H9 (cell line): ENCODE measurements at regions not wholly inside any gene's neighbourhood (a gene's known extent, or its start where the extent isn't known, plus 50 kb on each side); places are given as distances from the start of the nearest gene placed in this dataset.
"Not testable (repeated sequence)": the region's sequence is repeated elsewhere in the genome, so short reads cannot be mapped to it uniquely, and the experiment has no call there.

ENCODE experiments used
- DNase-seq: peaks from one replicate; pipeline ENCODE4 v3.0.0-alpha.2; 2017
- H2AFZ ChIP-seq: one replicate; pipeline ENCODE4 v1.6.1; 2013; ENCODE audit warnings: mild to moderate bottlenecking, low read length, control low read depth, moderate library complexity
- H2AK5ac ChIP-seq: 2 replicates; pipeline ENCODE4 v1.6.1; 2013; ENCODE audit warnings: low read length, control low read depth, mixed read lengths; ENCODE audit not compliant: insufficient read length
- H2BK120ac ChIP-seq: one replicate; pipeline ENCODE4 v1.6.1; 2013; ENCODE audit warnings: low read depth, mild to moderate bottlenecking, low read length, control low read depth, inconsistent platforms; ENCODE audit not compliant: poor library complexity, severe bottlenecking
- H2BK12ac ChIP-seq: 2 replicates; pipeline ENCODE4 v1.6.1; 2013; ENCODE audit warnings: low read length, control low read depth, mixed read lengths, low read depth; ENCODE audit not compliant: insufficient read length
- H2BK15ac ChIP-seq: 2 replicates; pipeline ENCODE4 v1.6.1; 2013; ENCODE audit warnings: low read depth, low read length, control low read depth
- H2BK20ac ChIP-seq: one replicate; pipeline ENCODE4 v1.6.1; 2013; ENCODE audit warnings: low read depth, mild to moderate bottlenecking, low read length, control low read depth, inconsistent platforms; ENCODE audit not compliant: poor library complexity, severe bottlenecking
- H2BK5ac ChIP-seq: 2 replicates; pipeline ENCODE4 v1.6.1; 2013; ENCODE audit warnings: low read length, control low read depth, mixed read lengths; ENCODE audit not compliant: insufficient read length
- H3K14ac ChIP-seq: 2 replicates; pipeline ENCODE4 v1.6.1; 2013; ENCODE audit warnings: low read length, control low read depth; ENCODE audit not compliant: insufficient read depth
- H3K18ac ChIP-seq: 2 replicates; pipeline ENCODE4 v1.6.1; 2013; ENCODE audit warnings: low read depth, mild to moderate bottlenecking, mixed read lengths, low read length, control low read depth; ENCODE audit not compliant: insufficient read length
- H3K23ac ChIP-seq: 2 replicates; pipeline ENCODE4 v1.6.1; 2013; ENCODE audit warnings: low read length, control low read depth, mixed read lengths, low read depth; ENCODE audit not compliant: insufficient read length
- H3K23me2 ChIP-seq: 2 replicates; pipeline ENCODE4 v1.6.1; 2013; ENCODE audit warnings: low read depth, mild to moderate bottlenecking, mixed read lengths, low read length, control low read depth; ENCODE audit not compliant: insufficient read length, poor library complexity, severe bottlenecking
- H3K27ac ChIP-seq: 2 replicates; pipeline ENCODE4 v1.5.1; 2013; ENCODE audit warnings: low read length, control low read depth, mixed read lengths, low read depth; ENCODE audit not compliant: insufficient read length
- H3K27me3 ChIP-seq: 2 replicates; pipeline ENCODE4 v1.6.1; 2013; ENCODE audit warnings: low read length, control low read depth, inconsistent platforms; ENCODE audit not compliant: insufficient read depth
- H3K4ac ChIP-seq: 2 replicates; pipeline ENCODE4 v1.6.1; 2013; ENCODE audit warnings: low read depth, mild to moderate bottlenecking, control low read depth, inconsistent platforms, low read length, moderate library complexity
- H3K4me1 ChIP-seq: 2 replicates; pipeline ENCODE4 v1.6.1; 2013; ENCODE audit warnings: low read length, control low read depth, inconsistent platforms; ENCODE audit not compliant: insufficient read depth
- H3K4me2 ChIP-seq: 2 replicates; pipeline ENCODE4 v1.6.1; 2013; ENCODE audit warnings: low read length, control low read depth, mixed read lengths; ENCODE audit not compliant: insufficient read length, insufficient read depth
- H3K56ac ChIP-seq: 2 replicates; pipeline ENCODE4 v1.6.1; 2013; ENCODE audit warnings: low read depth, mild to moderate bottlenecking, mixed read lengths, low read length, control low read depth; ENCODE audit not compliant: insufficient read length
- H3K79me1 ChIP-seq: 2 replicates; pipeline ENCODE4 v1.6.1; 2013; ENCODE audit warnings: low read depth, mild to moderate bottlenecking, moderate library complexity, low read length, control low read depth, inconsistent platforms; ENCODE audit not compliant: insufficient read depth, poor library complexity, severe bottlenecking
- H3K79me2 ChIP-seq: 2 replicates; pipeline ENCODE4 v1.6.1; 2013; ENCODE audit warnings: low read length, control low read depth, inconsistent platforms; ENCODE audit not compliant: insufficient read depth
- H3K9ac ChIP-seq: 2 replicates; pipeline ENCODE4 v1.6.1; 2013; ENCODE audit warnings: low read length, control low read depth, mixed read lengths; ENCODE audit not compliant: insufficient read length; ENCODE audit errors: extremely low read depth
- H3K9me3 ChIP-seq: one replicate; pipeline ENCODE4 v1.6.1; 2013; ENCODE audit warnings: low read depth, low read length, inconsistent platforms; ENCODE audit not compliant: control insufficient read depth
- H3T11ph ChIP-seq: one replicate; pipeline ENCODE4 v1.6.1; 2013; ENCODE audit warnings: mild to moderate bottlenecking, low read length, control low read depth, inconsistent platforms
- H4K20me1 ChIP-seq: one replicate; pipeline ENCODE4 v1.6.1; 2013; ENCODE audit not compliant: control insufficient read depth, insufficient read length, insufficient read depth
- H4K5ac ChIP-seq: 2 replicates; pipeline ENCODE4 v1.6.1; 2013; ENCODE audit warnings: low read depth, mild to moderate bottlenecking, mixed read lengths, low read length, control low read depth; ENCODE audit not compliant: insufficient read length
- H4K8ac ChIP-seq: replicated peaks from 2 replicates; pipeline ENCODE4 v1.6.1; 2013; ENCODE audit warnings: low read length, control low read depth, mixed read lengths, low read depth; ENCODE audit not compliant: insufficient read length
- H4K91ac ChIP-seq: 2 replicates; pipeline ENCODE4 v1.6.1; 2013; ENCODE audit warnings: low read depth, mild to moderate bottlenecking, moderate library complexity, mixed read lengths, low read length, control low read depth; ENCODE audit not compliant: insufficient read length
- H3K27ac Mint-ChIP-seq, 3 experiments: 2 replicates in 2 of 3; 3 replicates in 1 of 3; pipeline ENCODE4 v1.8.0; 2020 to 2021; ENCODE audit warnings: mixed read lengths in 3 of 3, mild to moderate bottlenecking in 1 of 3, moderate library complexity in 1 of 3
- H3K27me3 Mint-ChIP-seq: 2 replicates; pipeline ENCODE4 v1.8.0; 2021; ENCODE audit warnings: low read depth, mild to moderate bottlenecking, moderate library complexity, mixed read lengths
- H3K36me3 Mint-ChIP-seq, 3 experiments: 2 replicates in 2 of 3; 3 replicates in 1 of 3; pipeline ENCODE4 v1.8.0; 2020 to 2021; ENCODE audit warnings: low read depth in 3 of 3, mixed read lengths in 3 of 3; ENCODE audit not compliant: insufficient read depth in 1 of 3
- H3K4me1 Mint-ChIP-seq, 2 experiments: 2 replicates each; pipeline ENCODE4 v1.8.0; 2020; ENCODE audit warnings: mixed read lengths in 2 of 2
- H3K4me3 Mint-ChIP-seq, 2 experiments: 2 replicates in 1 of 2; 3 replicates in 1 of 2; pipeline ENCODE4 v1.8.0; 2020 to 2021; ENCODE audit warnings: mild to moderate bottlenecking in 2 of 2, mixed read lengths in 2 of 2, moderate library complexity in 1 of 2
- H3K9me3 Mint-ChIP-seq, 2 experiments: 2 replicates in 1 of 2; 3 replicates in 1 of 2; pipeline ENCODE4 v1.8.0; 2020; ENCODE audit warnings: mild to moderate bottlenecking in 2 of 2, mixed read lengths in 2 of 2, moderate library complexity in 1 of 2
- WGBS: extraction: QIAGEN DNeasy Blood & Tissue Kit; methylation state at CpG from one replicate; pipeline ENCODE4 v1.1.7; 2013; ENCODE audit warnings: missing lambda C conversion rate, low lambda C conversion rate, mixed read lengths; ENCODE audit not compliant: insufficient read length; ENCODE audit errors: extremely low coverage; 5-methylcytosine and 5-hydroxymethylcytosine counted together
- TF ChIP-seq, protein P1 (sequence below): fragments of 200-600 bp; sonication (generic); conservative IDR thresholded peaks from 3 replicates; pipeline ENCODE4 v1.8.0; 2021; ENCODE audit warnings: antibody characterized with exemption, mild to moderate bottlenecking

- Histone ChIP-seq H3K79me2 (no peaks in the 10 kb centered on the region), H3K4me1 (no peaks in the 10 kb centered on the region; the same call in 1 of the 2 replicates), H2BK15ac (no peak overlapping the region), H3K23ac (no peak overlapping the region), H2AK5ac (no peak overlapping the region), H3K27me3 (no peaks in the 10 kb centered on the region), H2BK120ac (no peak overlapping the region), H3K27ac (no peak overlapping the region), H3K9ac (no peak overlapping the region), H4K8ac (no peak overlapping the region), H3K18ac (no peak overlapping the region), H4K20me1 (no peaks in the 10 kb centered on the region), H3K23me2 (no peaks in the 10 kb centered on the region), H3T11ph (no peak overlapping the region), H3K79me1 (no peaks in the 10 kb centered on the region), H4K91ac (no peak overlapping the region), H2AFZ (no peak overlapping the region), H2BK5ac (no peak overlapping the region), H4K5ac (no peak overlapping the region), H3K14ac (no peak overlapping the region), H3K9me3 (peaks cover 5% of the 10 kb centered on the region), H3K4me2 (no peak overlapping the region), H2BK20ac (no peak overlapping the region), H2BK12ac (no peak overlapping the region), H3K56ac (no peak overlapping the region), H3K4ac (no peak overlapping the region)
- H3K27me3 Mint-ChIP-seq = peaks cover 22% of the 10 kb centered on the region
- TF ChIP-seq, protein P1, sequence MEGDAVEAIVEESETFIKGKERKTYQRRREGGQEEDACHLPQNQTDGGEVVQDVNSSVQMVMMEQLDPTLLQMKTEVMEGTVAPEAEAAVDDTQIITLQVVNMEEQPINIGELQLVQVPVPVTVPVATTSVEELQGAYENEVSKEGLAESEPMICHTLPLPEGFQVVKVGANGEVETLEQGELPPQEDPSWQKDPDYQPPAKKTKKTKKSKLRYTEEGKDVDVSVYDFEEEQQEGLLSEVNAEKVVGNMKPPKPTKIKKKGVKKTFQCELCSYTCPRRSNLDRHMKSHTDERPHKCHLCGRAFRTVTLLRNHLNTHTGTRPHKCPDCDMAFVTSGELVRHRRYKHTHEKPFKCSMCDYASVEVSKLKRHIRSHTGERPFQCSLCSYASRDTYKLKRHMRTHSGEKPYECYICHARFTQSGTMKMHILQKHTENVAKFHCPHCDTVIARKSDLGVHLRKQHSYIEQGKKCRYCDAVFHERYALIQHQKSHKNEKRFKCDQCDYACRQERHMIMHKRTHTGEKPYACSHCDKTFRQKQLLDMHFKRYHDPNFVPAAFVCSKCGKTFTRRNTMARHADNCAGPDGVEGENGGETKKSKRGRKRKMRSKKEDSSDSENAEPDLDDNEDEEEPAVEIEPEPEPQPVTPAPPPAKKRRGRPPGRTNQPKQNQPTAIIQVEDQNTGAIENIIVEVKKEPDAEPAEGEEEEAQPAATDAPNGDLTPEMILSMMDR = no peak
- no peak overlapping the region for H3K27ac Mint-ChIP-seq
- H3K4me1 Mint-ChIP-seq = peaks cover 9 to 12% of the 10 kb centered on the region in 2 experiments
- peaks cover 18 to 24% (median 21%) of the 10 kb centered on the region in 3 experiments for H3K36me3 Mint-ChIP-seq
- WGBS = no CpG with 5 or more reads among the region's 1 CpG
- DNase-seq = no peak
- peaks cover 28 to 30% of the 10 kb centered on the region in 2 experiments for H3K9me3 Mint-ChIP-seq
- no peak overlapping the region for H3K4me3 Mint-ChIP-seq
Measured at GRCh38 chr1:229133811-229134210, 137.1 kb upstream of the RAB4A start.

DNA sequence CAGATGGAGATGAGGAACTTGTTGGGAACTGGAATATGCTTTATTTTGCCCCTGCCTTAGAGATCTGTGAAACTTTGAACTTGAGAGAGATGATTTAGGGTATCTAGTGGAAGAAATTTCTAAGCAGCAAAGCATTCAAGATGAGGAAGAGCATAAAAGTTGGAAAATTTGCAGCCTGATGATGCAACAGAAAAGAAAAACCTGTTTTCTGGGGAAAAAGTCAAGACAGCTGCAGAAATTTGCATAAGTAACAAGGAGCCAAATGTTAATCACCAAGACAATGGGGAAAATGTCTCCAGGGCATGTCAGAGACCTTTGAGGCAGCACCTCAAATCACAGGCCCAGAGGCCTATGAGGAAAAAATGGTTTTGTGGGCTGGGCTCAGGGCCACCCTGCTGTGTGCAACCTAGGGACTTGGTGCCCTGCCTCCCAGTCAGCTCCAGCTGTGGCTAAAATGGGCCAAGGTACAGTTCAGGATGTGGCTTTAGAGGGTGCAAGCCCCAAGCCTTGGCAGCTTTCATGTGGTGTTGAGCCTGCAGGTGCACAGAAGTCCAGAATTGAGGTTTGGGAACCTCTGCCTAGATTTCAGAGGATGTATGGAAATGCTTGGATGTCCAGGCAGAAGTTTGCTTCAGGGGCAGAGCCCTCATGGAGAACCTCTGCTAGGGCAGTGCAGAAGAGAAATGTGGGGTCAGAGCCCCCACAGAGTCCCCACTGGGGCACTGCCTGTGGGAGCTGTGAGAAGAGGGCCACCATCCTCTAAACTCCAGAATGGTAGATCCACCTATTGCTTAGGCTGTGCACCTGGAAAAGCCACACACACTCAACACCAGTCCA lies 136.3 kb upstream of the RAB4A start:
- Mint-ChIP-seq H3K4me1 (peaks cover 9 to 11% of the 10 kb centered on the region in 2 experiments), H3K27me3 (peaks cover 22% of the 10 kb centered on the region), H3K9me3 (peaks cover 28 to 30% of the 10 kb centered on the region in 2 experiments), H3K36me3 (peaks cover 18 to 24% (median 21%) of the 10 kb centered on the region in 3 experiments)
- not testable (repeated sequence) for DNase-seq, H3K9me3 ChIP-seq, H2AK5ac ChIP-seq, H3K27ac ChIP-seq, H3K14ac ChIP-seq, H2BK12ac ChIP-seq, H3K56ac ChIP-seq, H3K79me2 ChIP-seq, H3K27me3 ChIP-seq, H2BK120ac ChIP-seq, H3K23me2 ChIP-seq, H2AFZ ChIP-seq, H3K18ac ChIP-seq, H3K4me1 ChIP-seq, H3K27ac Mint-ChIP-seq, H3K4ac ChIP-seq, H3K9ac ChIP-seq, H3K23ac ChIP-seq, H3T11ph ChIP-seq, H4K5ac ChIP-seq, H4K20me1 ChIP-seq, H3K4me2 ChIP-seq, H3K4me3 Mint-ChIP-seq, H3K79me1 ChIP-seq, H4K8ac ChIP-seq, H2BK15ac ChIP-seq, H2BK5ac ChIP-seq, H2BK20ac ChIP-seq, H4K91ac ChIP-seq
